Endodermal cell (in vitro differentiated cells): ENCODE measurements at regions not wholly inside any gene's neighbourhood (a gene's known extent, or its start where the extent isn't known, plus 50 kb on each side); places are given as distances from the start of the nearest gene placed in this dataset.

ENCODE experiments used
- DNase-seq: peaks from one replicate; pipeline ENCODE4 v3.0.0-alpha.2; 2017
- H3K27ac ChIP-seq: 2 replicates; pipeline ENCODE4 v1.5.1; 2013; ENCODE audit warnings: mild to moderate bottlenecking, low read depth, low read length, moderate library complexity
- H3K27me3 ChIP-seq: 2 replicates; pipeline ENCODE4 v1.6.1; 2013; ENCODE audit warnings: mild to moderate bottlenecking, low read length, moderate library complexity; ENCODE audit not compliant: insufficient read depth, control insufficient read depth, poor library complexity, severe bottlenecking
- H3K36me3 ChIP-seq: 2 replicates; pipeline ENCODE4 v1.7.0; 2013; ENCODE audit warnings: mild to moderate bottlenecking, low read length, moderate library complexity; ENCODE audit not compliant: control insufficient read depth, insufficient read depth
- H3K4me1 ChIP-seq: one replicate; pipeline ENCODE4 v1.7.0; 2013; ENCODE audit warnings: low read length; ENCODE audit not compliant: control insufficient read depth, insufficient read depth
- H3K4me3 ChIP-seq: 2 replicates; pipeline ENCODE4 v1.5.1; 2013; ENCODE audit warnings: mild to moderate bottlenecking, low read length, moderate library complexity
- H3K9ac ChIP-seq: 2 replicates; pipeline ENCODE4 v1.6.1; 2013; ENCODE audit warnings: mild to moderate bottlenecking, low read length, moderate library complexity; ENCODE audit not compliant: poor library complexity, severe bottlenecking; ENCODE audit errors: extremely low read depth
- H3K9me3 ChIP-seq: 2 replicates; pipeline ENCODE4 v1.6.1; 2013; ENCODE audit warnings: mild to moderate bottlenecking, low read length, moderate library complexity; ENCODE audit not compliant: control insufficient read depth
- H3K27ac Mint-ChIP-seq: 2 replicates; pipeline ENCODE4 v1.8.0; 2020; ENCODE audit warnings: mixed read lengths
- H3K27me3 Mint-ChIP-seq: 2 replicates; pipeline ENCODE4 v1.8.0; 2021; ENCODE audit warnings: mild to moderate bottlenecking, mixed read lengths; ENCODE audit not compliant: insufficient read depth
- H3K36me3 Mint-ChIP-seq: 2 replicates; pipeline ENCODE4 v1.8.0; 2020; ENCODE audit warnings: low read depth, mixed read lengths
- H3K4me1 Mint-ChIP-seq: 2 replicates; pipeline ENCODE4 v1.8.0; 2020; ENCODE audit warnings: mixed read lengths
- H3K4me3 Mint-ChIP-seq: 2 replicates; pipeline ENCODE4 v1.8.0; 2020; ENCODE audit warnings: mild to moderate bottlenecking, moderate library complexity, mixed read lengths
- H3K9me3 Mint-ChIP-seq: 2 replicates; pipeline ENCODE4 v1.8.0; 2020; ENCODE audit warnings: mild to moderate bottlenecking, mixed read lengths
- WGBS, 2 experiments: methylation state at CpG; one replicate each; pipeline versions ENCODE4 v1.1.5 to v1.1.7; 2013; ENCODE audit warnings: missing lambda C conversion rate in 2 of 2, mixed read lengths in 1 of 2; ENCODE audit not compliant: insufficient coverage in 1 of 2, insufficient read length in 1 of 2; 5-methylcytosine and 5-hydroxymethylcytosine counted together
- TF ChIP-seq, protein P1 (sequence below): fragments of 200-600 bp; sonication (generic); conservative IDR thresholded peaks from 2 replicates; pipeline ENCODE4 v1.5.0; 2021; ENCODE audit warnings: antibody characterized with exemption, mild to moderate bottlenecking

- TF ChIP-seq, protein P1, sequence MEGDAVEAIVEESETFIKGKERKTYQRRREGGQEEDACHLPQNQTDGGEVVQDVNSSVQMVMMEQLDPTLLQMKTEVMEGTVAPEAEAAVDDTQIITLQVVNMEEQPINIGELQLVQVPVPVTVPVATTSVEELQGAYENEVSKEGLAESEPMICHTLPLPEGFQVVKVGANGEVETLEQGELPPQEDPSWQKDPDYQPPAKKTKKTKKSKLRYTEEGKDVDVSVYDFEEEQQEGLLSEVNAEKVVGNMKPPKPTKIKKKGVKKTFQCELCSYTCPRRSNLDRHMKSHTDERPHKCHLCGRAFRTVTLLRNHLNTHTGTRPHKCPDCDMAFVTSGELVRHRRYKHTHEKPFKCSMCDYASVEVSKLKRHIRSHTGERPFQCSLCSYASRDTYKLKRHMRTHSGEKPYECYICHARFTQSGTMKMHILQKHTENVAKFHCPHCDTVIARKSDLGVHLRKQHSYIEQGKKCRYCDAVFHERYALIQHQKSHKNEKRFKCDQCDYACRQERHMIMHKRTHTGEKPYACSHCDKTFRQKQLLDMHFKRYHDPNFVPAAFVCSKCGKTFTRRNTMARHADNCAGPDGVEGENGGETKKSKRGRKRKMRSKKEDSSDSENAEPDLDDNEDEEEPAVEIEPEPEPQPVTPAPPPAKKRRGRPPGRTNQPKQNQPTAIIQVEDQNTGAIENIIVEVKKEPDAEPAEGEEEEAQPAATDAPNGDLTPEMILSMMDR = no peak
- Histone ChIP-seq H3K9ac (no peak overlapping the region), H3K36me3 (no peaks in the 10 kb centered on the region), H3K27ac (no peak overlapping the region), H3K4me3 (no peak overlapping the region), H3K4me1 (no peaks in the 10 kb centered on the region), H3K27me3 (no peaks in the 10 kb centered on the region), H3K9me3 (no peaks in the 10 kb centered on the region)
- Mint-ChIP-seq H3K27me3 (no peaks in the 10 kb centered on the region), H3K4me3 (no peak overlapping the region), H3K36me3 (no peaks in the 10 kb centered on the region), H3K27ac (no peak overlapping the region), H3K9me3 (no peaks in the 10 kb centered on the region), H3K4me1 (no peaks in the 10 kb centered on the region)
- DNase-seq = no peak
- 97 to 100% methylated on average over 2 to 6 of the region's 6 CpGs for WGBS, 2 experiments
Measured at GRCh38 chr2:225920621-225921220, 521.2 kb downstream of the NYAP2 start.

GRCh38 chr2:225916692-225917091 lies 517.2 kb downstream of the NYAP2 start:
- Mint-ChIP-seq H3K4me1 (no peaks in the 10 kb centered on the region), H3K4me3 (no peak overlapping the region), H3K36me3 (no peaks in the 10 kb centered on the region), H3K27me3 (no peaks in the 10 kb centered on the region), H3K9me3 (no peaks in the 10 kb centered on the region), H3K27ac (no peak overlapping the region)
- Histone ChIP-seq H3K4me3 (no peak overlapping the region), H3K36me3 (no peaks in the 10 kb centered on the region), H3K9ac (no peak overlapping the region), H3K27me3 (no peaks in the 10 kb centered on the region), H3K4me1 (no peaks in the 10 kb centered on the region), H3K27ac (no peak overlapping the region), H3K9me3 (no peaks in the 10 kb centered on the region)
- TF ChIP-seq, protein P1 = no peak
- DNase-seq = no peak
- WGBS, 2 experiments = 85% methylated on average over 2 of the region's 2 CpGs; no CpG with 5 or more reads in 1 of the 2 experiments

DNA sequence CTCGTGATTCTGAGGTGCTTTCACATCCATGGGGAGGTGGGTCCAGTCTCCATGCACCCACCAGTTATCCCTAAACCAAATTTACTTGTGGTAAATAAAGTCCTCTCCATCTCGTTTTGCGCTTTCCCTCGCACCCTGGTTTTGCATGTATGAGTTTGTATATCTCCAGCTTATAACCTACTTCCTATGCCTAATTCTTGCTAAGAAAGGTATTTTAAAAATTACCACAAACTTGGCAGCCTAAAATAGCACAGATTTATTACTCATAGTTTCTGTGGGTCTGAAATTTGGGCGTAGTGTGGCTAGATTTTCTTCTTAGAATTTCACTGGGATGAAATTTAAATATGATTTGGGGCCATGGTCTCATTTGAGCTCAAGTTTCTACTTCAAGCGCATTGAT lies 511.5 kb downstream of the NYAP2 start:
- no peak for DNase-seq
- Mint-ChIP-seq H3K27ac (no peak overlapping the region), H3K27me3 (no peaks in the 10 kb centered on the region), H3K4me1 (no peaks in the 10 kb centered on the region), H3K4me3 (no peak overlapping the region), H3K36me3 (no peaks in the 10 kb centered on the region), H3K9me3 (no peaks in the 10 kb centered on the region)
- H3K27me3 ChIP-seq = no peaks in the 10 kb centered on the region
- H3K9ac ChIP-seq = no peak overlapping the region
- H3K9me3 ChIP-seq = no peaks in the 10 kb centered on the region
- TF ChIP-seq, protein P1 = no peak
- H3K27ac ChIP-seq = no peak overlapping the region
- WGBS, 2 experiments = 94 to 100% methylated on average over 2 to 6 of the region's 6 CpGs
- H3K4me3 ChIP-seq = no peak overlapping the region
- no peaks in the 10 kb centered on the region for H3K36me3 ChIP-seq
- no peaks in the 10 kb centered on the region for H3K4me1 ChIP-seq
